H1 (cell line): ENCODE measurements at regions not wholly inside any gene's neighbourhood (a gene's known extent, or its start where the extent isn't known, plus 50 kb on each side); places are given as distances from the start of the nearest gene placed in this dataset. TPM values are rescaled to one million over a fixed set of nuclear protein-coding genes. Genes with fewer than 3 reads are reported as not detected.

Source experiments
- small RNA-seq: library from polyadenylated mRNA; stranded (forward); fragments of <200 nt; extraction: miRNeasy Mini kit (QIAGEN cat#:217004); gene quantifications from one replicate; pipeline ENCODE3, GENCODE V24; 2013; ENCODE audit not compliant: insufficient read depth

Small RNA genes in the stretch of these regions (small RNA-seq; reads per million reads assigned to genes)
- not detected for gene RNU6-417P
